ENCODE measurements at regions not wholly inside any gene's neighbourhood (a gene's known extent, or its start where the extent isn't known, plus 50 kb on each side); places are given as distances from the start of the nearest gene placed in this dataset.

GRCh38 chr4:20127626-20128025 lies 124.1 kb upstream of the SLIT2 start:
- TF ChIP-seq, protein P1, sequence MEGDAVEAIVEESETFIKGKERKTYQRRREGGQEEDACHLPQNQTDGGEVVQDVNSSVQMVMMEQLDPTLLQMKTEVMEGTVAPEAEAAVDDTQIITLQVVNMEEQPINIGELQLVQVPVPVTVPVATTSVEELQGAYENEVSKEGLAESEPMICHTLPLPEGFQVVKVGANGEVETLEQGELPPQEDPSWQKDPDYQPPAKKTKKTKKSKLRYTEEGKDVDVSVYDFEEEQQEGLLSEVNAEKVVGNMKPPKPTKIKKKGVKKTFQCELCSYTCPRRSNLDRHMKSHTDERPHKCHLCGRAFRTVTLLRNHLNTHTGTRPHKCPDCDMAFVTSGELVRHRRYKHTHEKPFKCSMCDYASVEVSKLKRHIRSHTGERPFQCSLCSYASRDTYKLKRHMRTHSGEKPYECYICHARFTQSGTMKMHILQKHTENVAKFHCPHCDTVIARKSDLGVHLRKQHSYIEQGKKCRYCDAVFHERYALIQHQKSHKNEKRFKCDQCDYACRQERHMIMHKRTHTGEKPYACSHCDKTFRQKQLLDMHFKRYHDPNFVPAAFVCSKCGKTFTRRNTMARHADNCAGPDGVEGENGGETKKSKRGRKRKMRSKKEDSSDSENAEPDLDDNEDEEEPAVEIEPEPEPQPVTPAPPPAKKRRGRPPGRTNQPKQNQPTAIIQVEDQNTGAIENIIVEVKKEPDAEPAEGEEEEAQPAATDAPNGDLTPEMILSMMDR (conservative IDR thresholded peaks at IDR 0.05), result no peak
- no peak for TF ChIP-seq EZH2 (IDR thresholded peaks at IDR 0.05; ENCODE audit: low read depth)

Data from PC-9 (cell line).